K562 (cell line): ENCODE measurements at regions not wholly inside any gene's neighbourhood (a gene's known extent, or its start where the extent isn't known, plus 50 kb on each side); places are given as distances from the start of the nearest gene placed in this dataset.

Experiments
- ATAC-seq: fragments of 200-7000 bp; cut with Tn5 transposase; 3 replicates; pipeline ENCODE4 v1.9.1; 2020; ENCODE audit warnings: moderate library complexity
- BruUV-seq: library from RNA; stranded (reverse); fragments of 400-500 nt; replicated peaks from 2 replicates; lab custom pipeline; 2021; lab: Mats Ljungman, UMichigan
- CTCF ChIA-PET: fragments of 300-600 bp; formaldehyde crosslinking; extraction: SDS; loops from one replicate; lab custom pipeline; 2021; ENCODE audit warnings: low intra/inter-chr PET ratio; lab: Yijun Ruan, JAX
- POLR2A ChIA-PET: fragments of 300-600, 350-650 bp; sonication (Branson Sonifier 250); formaldehyde crosslinking; extraction: SDS; loops from one replicate; lab custom pipeline; 2021; ENCODE audit warnings: antibody characterized with exemption, inconsistent platforms; lab: Yijun Ruan, JAX
- DNase-seq, 4 experiments: peaks; one replicate each; pipeline versions ENCODE4 v3.0.0 to v3.0.0-alpha.2; 2011 to 2018; ENCODE audit warnings: low spot score in 3 of 4, mixed read lengths in 3 of 4; ENCODE audit errors: extremely low read depth in 1 of 4
- FAIRE-seq: peaks from 2 replicates; lab custom pipeline; 2011; peaks lifted over from hg19 to GRCh38; lab: Jason Lieb, UNC
- H2AFZ ChIP-seq: 2 replicates; pipeline ENCODE4 v1.6.0; 2011; ENCODE audit warnings: low read depth, low read length, control low read depth, inconsistent platforms
- H3K27ac ChIP-seq: fragments of 200-600 bp; 3 replicates; pipeline ENCODE4 v1.8.0; 2011; ENCODE audit warnings: low read depth, mild to moderate bottlenecking, control low read depth, inconsistent platforms, low read length, moderate library complexity, mixed read lengths; ENCODE audit errors: extremely low read depth
- H3K27me3 ChIP-seq, 2 experiments: fragments of 300-600 bp in 1 of 2; 2 replicates in 1 of 2; 3 replicates in 1 of 2; pipeline versions ENCODE4 v1.6.0 to v1.8.0; 2011; ENCODE audit warnings: inconsistent platforms in 2 of 2, low read length in 2 of 2, mild to moderate bottlenecking in 1 of 2, mixed read lengths in 1 of 2, moderate library complexity in 1 of 2; ENCODE audit not compliant: control insufficient read depth in 2 of 2, insufficient read depth in 2 of 2
- H3K36me3 ChIP-seq: fragments of 300-600 bp; 3 replicates; pipeline ENCODE4 v1.8.0; 2011; ENCODE audit warnings: mild to moderate bottlenecking, low read length, inconsistent platforms; ENCODE audit not compliant: control insufficient read depth, insufficient read depth
- H3K4me1 ChIP-seq, 2 experiments: fragments of 200-600 bp in 1 of 2; replicated peaks in 1 of 2; 2 replicates in 1 of 2; 3 replicates in 1 of 2; pipeline versions ENCODE4 v1.5.1 to v1.8.0; 2011; ENCODE audit warnings: inconsistent platforms in 2 of 2, low read length in 2 of 2, mild to moderate bottlenecking in 1 of 2, mixed read lengths in 1 of 2, moderate library complexity in 1 of 2; ENCODE audit not compliant: control insufficient read depth in 2 of 2, insufficient read depth in 2 of 2
- H3K4me2 ChIP-seq: 2 replicates; pipeline ENCODE4 v1.6.1; 2011; ENCODE audit warnings: low read length, control low read depth, inconsistent platforms, mixed read lengths; ENCODE audit not compliant: insufficient read depth
- H3K4me3 ChIP-seq: fragments of 200-600 bp; sonication (generic), shearing (Covaris generic); 2 replicates; pipeline ENCODE4 v1.5.1; 2016; ENCODE audit warnings: control low read depth, inconsistent platforms
- H3K79me2 ChIP-seq: fragments of 200-600 bp; 3 replicates; pipeline ENCODE4 v1.8.0; 2011; ENCODE audit warnings: low read length, inconsistent platforms; ENCODE audit not compliant: control insufficient read depth, insufficient read depth
- H3K9ac ChIP-seq, 2 experiments: 2 replicates each; pipeline versions ENCODE4 v1.6.0 to v1.6.1; 2011; ENCODE audit warnings: low read depth in 2 of 2, low read length in 2 of 2, control low read depth in 1 of 2, inconsistent platforms in 1 of 2, mild to moderate bottlenecking in 1 of 2, mixed read lengths in 1 of 2; ENCODE audit not compliant: insufficient read depth in 1 of 2
- H3K9me1 ChIP-seq: one replicate; pipeline ENCODE4 v1.6.0; 2011; ENCODE audit warnings: inconsistent platforms, mild to moderate bottlenecking, low read length, moderate library complexity; ENCODE audit not compliant: control insufficient read depth, insufficient read depth
- H3K9me3 ChIP-seq: replicated peaks from 2 replicates; pipeline ENCODE4 v1.5.1; 2011; ENCODE audit warnings: low read depth, low read length, inconsistent platforms; ENCODE audit not compliant: control insufficient read depth, insufficient read depth
- H4K20me1 ChIP-seq: replicated peaks from 2 replicates; pipeline ENCODE4 v1.6.1; 2011; ENCODE audit warnings: low read length, inconsistent platforms, mixed read lengths; ENCODE audit not compliant: control insufficient read depth, insufficient read depth
- AFF1 ChIP-seq, 2 experiments: fragments of 450-650 bp; IDR thresholded peaks; 2 replicates each; pipeline ENCODE4 v1.6.1; 2018; ENCODE audit warnings: mild to moderate bottlenecking in 2 of 2, low read depth in 1 of 2; ENCODE audit not compliant: partially characterized antibody in 2 of 2
- FOXA3 ChIP-seq, 2 experiments: fragments of 450-650 bp in 1 of 2; sonication (generic) in 1 of 2; formaldehyde crosslinking; IDR thresholded peaks in 1 of 2; conservative IDR thresholded peaks in 1 of 2; 2 replicates each; pipeline versions ENCODE4 v1.4.0 to v1.8.0; 2020 to 2022; ENCODE audit warnings: mild to moderate bottlenecking in 2 of 2, missing genetic modification reagents in 1 of 2
- KLF10 ChIP-seq: fragments of 250-450 bp; sonication (Bioruptor Pico); IDR thresholded peaks from 2 replicates; pipeline ENCODE4 v1.6.1; 2021; ENCODE audit warnings: matching md5 sums
- PTRF ChIP-seq: fragments of 450-650 bp; IDR thresholded peaks from 2 replicates; pipeline ENCODE4 v1.6.1; 2016; ENCODE audit warnings: mild to moderate bottlenecking, missing genetic modification characterization, missing compliant biosample characterization
- XRCC4 ChIP-seq: IDR thresholded peaks from one replicate; pipeline ENCODE4 v1.6.1; 2011; ENCODE audit not compliant: insufficient read depth, insufficient read length; ENCODE audit errors: extremely low read depth
- ZEB2 ChIP-seq: fragments of 450-650 bp; IDR thresholded peaks from 2 replicates; pipeline ENCODE4 v1.6.1; 2016
- ZNF184 ChIP-seq: sonication (generic); formaldehyde crosslinking; IDR thresholded peaks from 2 replicates; pipeline ENCODE4 v1.5.0; 2020; ENCODE audit warnings: missing genetic modification reagents
- WGBS: fragments of 100-300 bp; shearing (Covaris generic); methylation state at CpG from one replicate; pipeline ENCODE4 v1.1.6; 2016; ENCODE audit warnings: low coverage, mixed read lengths; ENCODE audit not compliant: insufficient coverage; ENCODE audit errors: missing lambda C conversion rate; 5-methylcytosine and 5-hydroxymethylcytosine counted together
- in situ Hi-C: fragments of 300-500 bp; cut with MboI; formaldehyde crosslinking; loops from 4 replicates; pipeline ENCODE4 v1.15.0; 2018; ENCODE audit warnings: inconsistent platforms, mixed read lengths
- intact Hi-C: fragments of 100-400 bp; cut with micrococcal nuclease; formaldehyde crosslinking; loops from 2 replicates; pipeline ENCODE4 v1.14.2; 2022

GRCh38 chr5:67607958-67608357, 411.4 kb upstream of the CD180 start:
- intact Hi-C loops: no loop called here
- no peaks in the 10 kb centered on the region for H3K36me3 ChIP-seq
- H3K27ac ChIP-seq: no peak overlapping the region
- in situ Hi-C loops: no loop called here
- no peaks in the 10 kb centered on the region for H3K79me2 ChIP-seq
- no peaks in the 10 kb centered on the region for H3K9me1 ChIP-seq
- no peak overlapping the region for H3K9ac ChIP-seq
- ChIA-PET POLR2A (no interaction called here), CTCF (no interaction called here)
- DNase-seq (no peak), FAIRE-seq (no peak), ATAC-seq (no peak)
- BruUV-seq: no TSS peak
- H3K9me3 ChIP-seq: no peaks in the 10 kb centered on the region
- no peaks in the 10 kb centered on the region for H4K20me1 ChIP-seq
- TF ChIP-seq XRCC4: no peak
- no peak for TF ChIP-seq ZNF184 (CRISPR knock-in tag)
- TF ChIP-seq PTRF (tag): no peak
- TF ChIP-seq FOXA3 (CRISPR knock-in tag; conservative IDR thresholded peaks at IDR 0.05 in 1 of 2, IDR thresholded peaks at IDR 0.05 in 1 of 2): no peak
- no peak for TF ChIP-seq AFF1 (IDR thresholded peaks at IDR 0.05; ENCODE audit: low read depth in 1 of 2, partially characterized antibody in 2 of 2)
- no peak for TF ChIP-seq KLF10 (CRISPR knock-in tag)
- no peak for TF ChIP-seq ZEB2
- no peaks in the 10 kb centered on the region for H3K4me1 ChIP-seq
- whole genome bisulfite sequencing: 0% methylated on average over 5 of the region's 5 CpGs
- H3K4me2 ChIP-seq: no peak overlapping the region
- H2AFZ ChIP-seq: no peak overlapping the region
- no peak overlapping the region for H3K4me3 ChIP-seq
- H3K27me3 ChIP-seq: no peaks in the 10 kb centered on the region
